ENCODE measurements at regions not wholly inside any gene's neighbourhood (a gene's known extent, or its start where the extent isn't known, plus 50 kb on each side); places are given as distances from the start of the nearest gene placed in this dataset.

- no peak for DNase-seq (ENCODE audit: low read depth, low spot score)
- no peak overlapping the region for H3K4me3 ChIP-seq (ENCODE audit: low read depth, low read length)
- ChIA-PET POLR2A (no interaction called here), CTCF (no interaction called here)
- TF ChIP-seq, protein P1, sequence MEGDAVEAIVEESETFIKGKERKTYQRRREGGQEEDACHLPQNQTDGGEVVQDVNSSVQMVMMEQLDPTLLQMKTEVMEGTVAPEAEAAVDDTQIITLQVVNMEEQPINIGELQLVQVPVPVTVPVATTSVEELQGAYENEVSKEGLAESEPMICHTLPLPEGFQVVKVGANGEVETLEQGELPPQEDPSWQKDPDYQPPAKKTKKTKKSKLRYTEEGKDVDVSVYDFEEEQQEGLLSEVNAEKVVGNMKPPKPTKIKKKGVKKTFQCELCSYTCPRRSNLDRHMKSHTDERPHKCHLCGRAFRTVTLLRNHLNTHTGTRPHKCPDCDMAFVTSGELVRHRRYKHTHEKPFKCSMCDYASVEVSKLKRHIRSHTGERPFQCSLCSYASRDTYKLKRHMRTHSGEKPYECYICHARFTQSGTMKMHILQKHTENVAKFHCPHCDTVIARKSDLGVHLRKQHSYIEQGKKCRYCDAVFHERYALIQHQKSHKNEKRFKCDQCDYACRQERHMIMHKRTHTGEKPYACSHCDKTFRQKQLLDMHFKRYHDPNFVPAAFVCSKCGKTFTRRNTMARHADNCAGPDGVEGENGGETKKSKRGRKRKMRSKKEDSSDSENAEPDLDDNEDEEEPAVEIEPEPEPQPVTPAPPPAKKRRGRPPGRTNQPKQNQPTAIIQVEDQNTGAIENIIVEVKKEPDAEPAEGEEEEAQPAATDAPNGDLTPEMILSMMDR (IDR thresholded peaks at IDR 0.05; ENCODE audit: insufficient read depth, low read length, missing control alignments), result no peak
Measured at GRCh38 chr11:35087648-35088047, 51.3 kb upstream of the CD44 start.

GRCh38 chr11:35088226-35088625 is 50.7 kb upstream of the CD44 start:
- DNase-seq (ENCODE audit: low read depth, low spot score), result no peak
- TF ChIP-seq, protein P1 (IDR thresholded peaks at IDR 0.05; ENCODE audit: insufficient read depth, low read length, missing control alignments), result no peak
- no peak overlapping the region for H3K4me3 ChIP-seq (ENCODE audit: low read depth, low read length)
- ChIA-PET CTCF (no interaction called here), POLR2A (no interaction called here)

DNA sequence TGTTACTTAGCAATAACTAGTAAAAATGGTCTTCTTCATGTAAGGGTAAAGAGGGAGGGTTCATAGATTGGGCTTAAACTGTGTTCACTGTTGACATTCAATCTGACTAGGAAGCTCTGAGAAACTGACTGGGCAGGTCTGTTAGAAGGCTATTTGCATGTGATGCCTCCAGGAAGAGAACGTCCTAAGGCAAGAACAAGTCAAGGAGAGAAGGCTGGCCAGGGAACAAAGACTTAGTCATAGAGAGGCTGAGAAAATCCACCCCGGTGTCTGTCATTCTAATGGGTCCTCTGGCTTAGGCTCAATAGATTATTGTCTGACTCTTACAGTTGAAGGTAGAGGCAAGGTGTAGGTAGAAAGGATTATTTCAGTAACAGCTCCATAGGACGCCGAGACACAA is 50.3 kb upstream of the CD44 start:
- ChIA-PET POLR2A (no interaction called here), CTCF (no interaction called here)
- H3K4me3 ChIP-seq (ENCODE audit: low read depth, low read length), result no peak overlapping the region
- no peak for DNase-seq (ENCODE audit: low read depth, low spot score)
- TF ChIP-seq, protein P1 (IDR thresholded peaks at IDR 0.05; ENCODE audit: insufficient read depth, low read length, missing control alignments), result no peak

All from AG04449 (cell line).